ENCODE measurements at regions not wholly inside any gene's neighbourhood (a gene's known extent, or its start where the extent isn't known, plus 50 kb on each side); places are given as distances from the start of the nearest gene placed in this dataset.

DNA sequence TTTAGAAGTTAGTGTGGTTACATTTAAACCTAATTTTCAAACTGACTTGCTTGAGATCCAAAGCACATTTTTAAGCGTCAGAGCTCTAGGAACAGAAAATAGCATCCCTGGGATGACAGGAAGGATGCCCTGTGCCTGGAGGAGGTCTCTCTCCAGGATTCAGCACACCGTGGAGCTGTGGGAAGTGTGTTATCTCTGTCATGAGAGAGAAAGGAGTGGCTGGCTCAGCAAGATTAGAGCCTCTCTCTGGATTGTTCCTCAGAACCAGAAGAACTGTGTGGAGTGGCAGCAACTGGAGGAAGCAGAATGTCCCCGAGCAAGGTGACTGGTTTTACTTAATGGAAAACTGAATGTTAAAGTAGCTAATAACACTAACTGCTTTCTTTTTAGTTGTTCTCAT, 233.6 kb upstream of the TGFBR2 start:
- no peak for DNase-seq

DNA sequence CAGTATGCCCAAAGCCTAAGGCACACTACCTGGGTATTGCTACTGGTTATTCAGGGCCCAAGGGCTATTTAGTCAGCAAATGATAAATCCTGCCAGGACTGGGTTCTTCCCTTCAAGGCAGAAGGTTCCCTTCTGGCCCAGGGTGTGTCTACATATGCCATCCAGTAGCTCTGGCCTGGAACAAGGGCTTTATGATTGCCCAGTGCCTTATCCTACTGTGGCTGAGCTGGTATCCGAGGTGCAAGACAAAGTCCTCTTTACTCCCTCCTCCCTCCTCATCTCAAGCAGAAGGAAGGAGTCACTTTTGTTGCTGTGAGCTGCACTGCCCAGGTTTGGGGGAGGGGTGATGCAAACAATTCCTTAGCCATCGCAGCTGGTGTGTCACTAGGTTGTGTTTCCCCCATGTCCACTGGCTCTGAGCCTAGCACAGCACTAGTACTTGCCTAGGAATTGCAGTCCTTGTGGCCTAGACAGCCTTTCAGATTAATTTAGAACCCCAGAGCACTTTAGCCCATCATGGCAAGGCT, 221.8 kb upstream of the TGFBR2 start:
- no peak for DNase-seq

DNA sequence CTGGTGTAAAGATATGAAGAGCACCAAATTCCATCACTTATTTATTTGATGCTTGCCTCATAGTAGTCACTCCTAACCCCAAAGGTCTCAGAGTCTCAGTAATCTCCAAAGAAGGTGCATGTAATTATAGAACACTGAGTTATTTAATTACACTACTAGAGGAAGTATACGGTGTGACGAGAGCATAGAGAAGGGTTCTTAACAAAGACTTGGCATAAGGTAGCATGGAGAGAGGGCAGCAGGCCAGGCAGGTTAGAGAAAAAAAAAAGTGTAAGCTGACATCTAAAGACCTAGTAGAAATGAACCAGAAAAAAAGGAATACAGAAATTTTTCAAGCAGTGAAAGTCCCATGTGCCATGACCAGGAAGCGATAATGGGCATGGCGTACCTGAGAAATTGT, 213.3 kb upstream of the TGFBR2 start:
- no peak for DNase-seq

DNA sequence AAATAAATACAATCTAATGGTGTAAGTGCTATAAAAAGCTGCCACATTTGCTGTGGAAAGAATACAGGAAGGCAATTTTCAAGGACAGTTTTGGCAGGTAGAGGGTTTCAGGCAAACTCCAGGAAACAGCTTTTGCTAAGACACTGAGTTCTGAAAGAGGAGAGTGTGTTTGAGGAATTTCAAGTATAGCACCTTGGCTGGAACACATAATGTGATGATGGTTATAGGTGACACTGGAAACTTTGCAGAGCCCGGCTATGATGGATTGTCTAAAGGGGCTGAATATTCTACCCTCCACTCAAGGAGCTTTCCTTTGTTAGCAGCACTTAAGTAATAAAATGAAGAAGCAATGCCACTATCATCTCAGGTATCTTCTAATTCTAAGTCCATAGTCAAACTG, 209.4 kb upstream of the TGFBR2 start:
- no peak for DNase-seq

DNA sequence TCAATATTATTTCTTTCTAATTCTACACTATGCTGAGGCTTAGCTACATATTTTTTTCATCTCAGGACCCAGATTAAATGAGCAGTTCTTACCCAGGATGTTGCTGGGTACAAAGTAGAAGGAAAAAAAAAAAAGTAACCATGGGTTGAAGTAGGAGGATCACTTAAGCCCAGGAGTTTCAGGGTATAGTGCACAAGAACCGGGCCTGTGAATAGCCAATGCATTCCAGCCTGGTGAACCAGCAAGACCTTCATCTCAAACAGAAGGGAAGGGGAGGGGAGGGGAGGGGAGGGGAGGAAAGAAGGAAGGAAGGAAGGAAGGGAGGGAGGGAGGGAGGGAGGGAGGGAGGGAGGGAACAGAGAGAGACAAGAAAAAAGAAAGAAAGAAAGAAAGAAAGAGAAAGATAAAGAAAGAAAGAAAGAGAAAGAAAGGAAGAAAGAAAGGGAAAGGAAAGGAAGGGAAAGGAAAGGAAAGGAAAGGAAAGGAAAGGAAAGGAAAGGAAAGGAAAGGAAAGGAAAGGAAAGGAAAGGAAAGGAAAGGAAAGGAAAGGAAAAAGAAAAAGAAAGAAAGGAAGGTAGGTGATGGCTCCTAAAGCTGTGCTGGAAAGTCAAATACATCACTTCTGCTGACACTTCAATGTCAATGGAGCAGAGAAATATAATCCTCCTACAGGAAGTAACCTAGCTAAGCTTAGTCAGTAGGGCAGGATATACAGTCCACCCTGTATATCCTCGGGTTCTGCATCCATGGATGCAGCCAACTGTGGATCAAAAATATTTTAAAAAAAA, 206.8 kb upstream of the TGFBR2 start:
- DNase-seq, result no peak

DNA sequence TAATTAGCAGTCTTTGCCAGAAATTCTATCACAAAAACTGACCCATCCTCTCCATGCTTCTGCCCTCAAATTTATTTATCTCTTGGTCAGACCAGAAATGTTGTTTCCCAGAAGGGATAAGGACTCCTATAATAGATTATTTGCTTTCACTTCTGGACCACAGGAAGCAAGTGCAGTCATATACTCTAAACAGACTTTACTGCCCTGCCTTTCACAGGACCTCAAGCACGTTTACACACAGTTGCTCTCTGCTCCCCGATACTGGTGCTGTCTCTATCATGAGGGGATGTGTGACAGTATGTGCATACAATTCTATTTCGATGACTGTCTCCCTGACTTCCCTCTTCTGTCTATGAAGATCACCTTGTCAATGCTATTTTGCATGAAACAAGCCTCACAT, 205.5 kb upstream of the TGFBR2 start:
- no peak for DNase-seq

DNA sequence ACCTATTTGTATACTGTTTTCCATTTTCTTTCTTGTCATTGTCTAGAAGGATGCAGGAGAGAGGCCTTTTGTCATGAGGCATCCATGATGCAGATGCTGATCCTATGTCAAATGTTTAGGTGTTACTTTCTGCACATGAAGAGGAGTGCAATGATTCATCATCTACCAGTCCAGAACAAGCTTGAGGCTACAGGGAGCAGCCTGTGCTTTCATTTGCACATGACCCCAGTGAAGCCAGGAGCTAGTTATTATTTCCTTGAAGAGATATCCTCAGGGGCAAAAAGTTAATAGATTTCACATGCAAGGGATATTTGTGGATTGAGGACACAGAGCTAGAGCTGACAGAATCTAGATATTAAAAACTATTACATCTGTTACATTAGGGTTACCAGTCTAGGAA, 204.4 kb upstream of the TGFBR2 start:
- DNase-seq, result no peak

DNA sequence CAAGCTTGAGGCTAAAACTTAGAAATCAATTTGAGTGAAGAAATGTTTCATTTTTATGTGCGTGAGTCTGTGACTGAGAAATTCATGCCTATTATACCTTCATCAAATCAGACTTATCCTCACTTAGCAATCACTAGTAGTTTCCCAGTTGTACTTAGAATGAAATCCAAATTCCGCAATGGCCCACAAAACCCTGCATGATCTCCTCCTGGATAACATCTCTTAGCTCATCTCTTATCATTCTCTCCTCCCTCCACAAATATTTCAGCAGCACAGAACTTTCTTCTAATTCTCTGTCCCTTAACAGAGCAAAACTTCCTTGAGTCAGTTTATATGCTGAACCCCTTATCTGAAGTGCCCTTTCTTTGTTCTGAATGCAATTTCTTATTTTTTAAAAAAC, 198.8 kb upstream of the TGFBR2 start:
- DNase-seq, result no peak

DNA sequence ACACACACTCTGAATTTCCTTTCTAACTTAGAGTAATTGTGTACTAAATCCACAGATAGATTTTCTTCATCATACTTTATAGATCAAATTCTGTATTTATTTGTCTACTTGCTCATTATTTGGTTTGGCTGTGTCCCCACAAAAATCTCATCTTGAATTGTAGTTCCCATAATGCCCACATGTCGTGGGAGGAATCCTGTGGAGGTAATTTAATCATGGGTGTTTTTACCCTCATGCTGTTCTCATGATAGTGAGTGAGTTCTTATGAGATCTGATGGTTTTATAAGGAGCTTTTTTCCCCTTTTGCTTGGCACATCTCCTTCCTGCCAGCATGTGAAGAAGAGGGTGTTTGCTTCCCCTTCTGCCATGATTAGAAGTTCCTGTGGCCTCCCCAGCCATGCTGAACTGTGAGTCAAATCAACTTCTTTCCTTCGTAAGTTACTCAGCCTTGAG, 198.3 kb upstream of the TGFBR2 start:
- no peak for DNase-seq

DNA sequence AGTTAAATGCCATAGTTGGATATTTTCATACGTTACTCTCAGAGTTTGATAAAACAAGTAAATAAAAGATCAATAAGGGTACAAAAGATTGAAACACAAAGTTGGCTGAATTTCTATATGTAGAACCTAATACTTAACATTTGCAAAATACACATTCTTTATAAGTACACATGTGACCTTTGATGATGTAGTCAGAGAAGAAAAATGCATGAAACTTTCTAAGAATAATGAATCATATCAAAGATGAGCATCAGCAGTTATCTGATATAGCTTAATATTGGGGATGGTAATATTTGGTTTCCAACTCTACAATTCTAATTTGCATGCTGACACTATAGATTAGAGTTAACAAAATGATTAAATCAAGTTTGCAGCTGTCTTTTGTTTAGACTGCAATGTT, 188.0 kb upstream of the TGFBR2 start:
- DNase-seq, result no peak

DNA sequence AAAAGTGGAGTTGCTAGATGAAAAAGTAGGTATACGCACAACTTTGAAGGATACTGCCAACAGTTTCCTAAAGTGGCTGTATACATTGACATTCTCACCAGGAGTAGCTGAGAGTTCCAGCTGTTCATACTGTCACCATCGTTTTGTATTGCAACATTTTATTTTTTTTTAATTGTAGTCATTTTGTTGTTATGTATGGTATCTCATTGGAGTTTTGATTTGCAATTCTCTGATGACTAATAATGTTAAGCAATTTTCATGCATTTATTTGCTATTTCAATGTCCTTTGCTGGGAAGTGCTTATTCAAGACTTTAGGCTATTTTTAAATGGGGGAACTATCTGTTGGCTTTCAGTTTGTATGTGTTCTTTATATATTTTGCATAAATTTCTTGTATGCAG, 185.1 kb upstream of the TGFBR2 start:
- DNase-seq, result no peak

DNA sequence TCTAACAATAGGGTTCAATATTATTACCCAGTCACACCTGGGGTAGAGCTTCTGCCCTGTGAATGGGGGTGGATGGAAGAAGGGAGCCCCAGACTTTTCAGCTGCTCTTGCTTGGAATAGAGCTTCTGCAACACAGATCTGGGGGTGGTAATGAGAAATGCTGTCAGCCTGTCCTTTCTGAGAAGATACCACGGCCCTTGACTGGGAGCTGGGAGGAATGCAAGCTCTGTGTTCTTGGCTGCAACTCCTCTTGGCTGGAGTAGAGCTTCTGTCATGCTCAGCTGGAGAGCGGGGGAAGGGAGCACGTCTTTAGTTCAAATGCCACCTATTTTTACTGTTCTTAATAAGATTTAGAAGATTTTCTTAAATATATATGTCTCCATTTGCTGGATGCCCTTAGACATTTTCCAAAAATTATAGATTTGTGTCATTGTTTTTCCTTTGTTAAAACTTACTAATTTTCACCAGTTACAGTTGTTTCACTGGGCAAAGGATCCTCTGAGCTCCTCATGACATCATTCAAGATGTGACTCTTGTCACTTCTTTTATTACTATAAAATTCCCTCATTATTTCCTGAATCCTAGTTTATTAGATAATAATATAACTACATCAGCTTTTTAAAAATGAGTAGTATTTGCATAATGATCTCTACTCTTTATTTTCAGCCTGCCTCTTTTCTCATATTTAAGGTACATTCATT, 180.0 kb upstream of the TGFBR2 start:
- no peak for DNase-seq

DNA sequence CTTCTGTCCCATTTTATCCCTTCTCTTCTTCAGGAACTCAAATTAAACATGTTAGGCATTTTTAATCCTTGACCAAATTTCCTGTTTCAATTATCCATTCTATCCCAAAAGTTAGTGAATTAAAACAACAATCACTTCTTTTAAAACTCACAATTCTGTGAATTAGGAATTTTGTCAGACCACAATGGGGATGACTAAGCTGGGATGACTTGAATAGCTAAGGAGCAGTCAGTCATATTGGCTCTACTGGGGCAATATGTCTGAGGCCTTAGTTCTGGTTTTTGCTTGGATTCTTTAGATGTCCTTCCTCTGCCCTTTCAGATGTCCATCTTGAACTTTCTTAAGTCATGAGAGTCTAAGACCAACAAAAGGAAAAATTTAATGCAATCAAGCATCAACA, 178.2 kb upstream of the TGFBR2 start:
- DNase-seq, result no peak

DNA sequence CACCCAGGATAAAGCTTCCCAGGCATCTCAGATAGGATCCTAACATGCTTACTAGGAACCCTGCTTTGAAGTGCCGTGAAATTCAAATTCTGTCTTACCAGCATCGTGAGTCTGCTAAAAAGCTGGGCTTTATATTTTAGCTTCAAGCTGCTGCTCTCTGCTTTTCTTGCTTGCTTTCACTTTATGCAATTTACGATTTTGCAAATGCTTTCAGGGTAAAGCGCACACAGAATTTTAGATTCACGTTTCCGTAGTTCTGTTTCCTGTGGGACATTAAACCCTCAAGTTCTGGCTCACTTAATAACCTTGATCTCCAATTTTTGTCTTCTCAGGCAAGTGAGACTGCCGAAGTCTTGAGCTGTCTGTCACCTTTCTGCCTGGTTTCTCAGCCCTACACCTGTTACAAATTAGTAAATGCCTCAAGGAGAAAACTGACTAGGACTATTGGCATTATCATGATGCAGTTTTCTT, 170.5 kb upstream of the TGFBR2 start:
- no peak for DNase-seq

DNA sequence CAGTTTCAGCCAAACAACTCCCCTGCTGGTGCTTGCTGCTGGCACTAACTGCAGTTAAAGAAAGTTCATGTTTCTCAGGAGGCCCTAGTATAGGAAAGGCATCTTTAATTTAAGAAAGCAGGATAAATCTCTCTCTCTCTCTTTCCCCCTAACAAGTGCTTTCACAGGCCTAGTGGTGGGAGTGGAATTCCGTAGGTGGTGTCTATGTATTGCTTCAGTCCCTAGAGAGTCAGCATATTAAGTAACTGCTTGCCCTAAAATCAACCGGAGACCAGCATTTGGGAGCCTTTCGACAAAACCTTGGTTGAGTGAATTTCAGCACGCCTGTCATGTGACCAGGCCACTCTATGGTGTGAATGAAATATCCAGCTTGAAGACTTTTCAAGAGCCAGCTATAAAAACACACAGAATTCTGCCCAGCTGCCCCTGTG, 169.2 kb upstream of the TGFBR2 start:
- DNase-seq, result no peak

DNA sequence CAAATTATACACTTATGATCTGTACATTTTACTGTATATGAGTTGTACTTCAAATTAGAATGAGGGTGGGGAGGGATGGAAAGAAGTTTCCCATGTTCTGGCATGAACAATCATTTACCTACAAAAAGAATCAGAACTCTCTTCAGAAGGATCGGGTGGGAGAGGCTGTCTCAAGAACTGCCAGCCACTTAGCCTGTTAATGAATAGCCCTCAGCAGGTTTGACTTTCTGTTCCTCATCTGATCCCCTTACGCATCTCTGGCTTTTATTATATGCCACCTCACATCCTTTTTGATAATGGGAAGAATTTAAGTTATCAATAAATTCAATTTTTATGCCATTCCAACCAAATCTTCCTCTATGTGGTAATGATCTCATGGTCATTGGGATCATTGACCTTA, 168.3 kb upstream of the TGFBR2 start:
- no peak for DNase-seq

DNA sequence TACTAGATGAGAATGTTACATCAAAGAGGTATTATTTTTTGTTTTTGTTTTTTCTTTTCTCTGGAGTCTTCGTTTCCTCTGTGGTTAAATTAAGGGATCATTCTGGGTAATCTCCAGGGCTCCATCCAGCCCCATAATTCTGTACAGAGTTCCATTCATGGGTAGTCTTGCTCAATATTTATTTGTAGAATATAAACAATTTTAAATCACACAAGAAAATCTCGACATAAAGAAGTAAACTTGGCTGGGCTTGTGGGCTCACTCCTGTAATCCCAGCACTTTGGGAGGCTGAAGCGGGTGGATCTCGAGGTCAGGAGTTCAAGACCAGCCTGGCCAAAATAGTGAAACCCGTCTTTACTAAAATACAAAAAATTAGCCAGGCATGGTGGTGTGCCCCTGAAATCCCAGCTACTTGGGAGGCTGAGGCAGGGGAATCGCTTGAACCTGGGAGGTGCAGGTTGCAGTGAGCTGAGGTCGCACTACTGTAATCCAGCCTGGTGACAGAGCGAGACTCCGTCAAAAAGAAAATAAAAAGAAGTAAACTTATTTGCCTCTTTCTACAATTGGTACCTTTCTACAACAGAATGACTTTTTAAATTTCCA, 166.8 kb upstream of the TGFBR2 start:
- DNase-seq, result no peak

DNA sequence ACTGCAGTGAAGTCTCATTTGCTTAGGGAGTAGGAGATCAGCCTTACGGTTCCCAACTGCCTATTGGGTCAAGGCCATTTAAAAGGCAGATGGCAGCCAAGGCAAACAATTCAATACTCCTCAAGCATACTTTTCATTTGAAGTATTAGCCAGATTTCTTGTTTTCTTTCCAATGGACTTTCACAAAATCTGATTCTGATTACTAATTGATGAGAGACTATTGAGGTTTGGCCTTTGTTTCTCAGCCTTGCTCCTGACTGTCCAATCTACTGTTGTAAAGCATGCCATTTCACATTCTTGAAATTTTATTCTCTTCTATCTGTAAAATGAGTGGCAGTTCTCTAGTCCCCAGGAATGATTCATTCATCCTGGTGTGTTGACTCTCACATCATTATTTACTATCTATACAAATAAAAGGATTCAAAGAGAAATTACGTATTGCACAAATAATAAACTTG, 166.2 kb upstream of the TGFBR2 start:
- no peak for DNase-seq

DNA sequence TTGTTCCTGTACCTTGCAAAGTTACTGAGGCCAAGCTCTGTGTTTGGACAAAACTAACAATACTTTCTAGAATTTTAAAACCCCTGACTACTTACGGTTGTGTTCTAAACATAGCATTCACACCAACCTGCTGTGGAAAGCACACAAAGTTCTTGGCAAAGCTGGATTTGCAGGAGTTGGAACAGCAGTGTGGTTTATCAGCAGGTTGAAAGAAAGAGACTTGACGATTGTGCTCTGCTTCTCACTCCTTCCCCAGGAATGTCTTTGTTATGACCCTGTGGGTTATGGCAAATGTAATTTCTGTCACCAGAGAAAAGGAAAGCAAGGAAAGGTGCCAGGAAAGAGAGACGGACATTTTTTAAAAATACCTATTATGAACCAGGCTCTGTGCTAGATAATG, 165.5 kb upstream of the TGFBR2 start:
- DNase-seq, result no peak

DNA sequence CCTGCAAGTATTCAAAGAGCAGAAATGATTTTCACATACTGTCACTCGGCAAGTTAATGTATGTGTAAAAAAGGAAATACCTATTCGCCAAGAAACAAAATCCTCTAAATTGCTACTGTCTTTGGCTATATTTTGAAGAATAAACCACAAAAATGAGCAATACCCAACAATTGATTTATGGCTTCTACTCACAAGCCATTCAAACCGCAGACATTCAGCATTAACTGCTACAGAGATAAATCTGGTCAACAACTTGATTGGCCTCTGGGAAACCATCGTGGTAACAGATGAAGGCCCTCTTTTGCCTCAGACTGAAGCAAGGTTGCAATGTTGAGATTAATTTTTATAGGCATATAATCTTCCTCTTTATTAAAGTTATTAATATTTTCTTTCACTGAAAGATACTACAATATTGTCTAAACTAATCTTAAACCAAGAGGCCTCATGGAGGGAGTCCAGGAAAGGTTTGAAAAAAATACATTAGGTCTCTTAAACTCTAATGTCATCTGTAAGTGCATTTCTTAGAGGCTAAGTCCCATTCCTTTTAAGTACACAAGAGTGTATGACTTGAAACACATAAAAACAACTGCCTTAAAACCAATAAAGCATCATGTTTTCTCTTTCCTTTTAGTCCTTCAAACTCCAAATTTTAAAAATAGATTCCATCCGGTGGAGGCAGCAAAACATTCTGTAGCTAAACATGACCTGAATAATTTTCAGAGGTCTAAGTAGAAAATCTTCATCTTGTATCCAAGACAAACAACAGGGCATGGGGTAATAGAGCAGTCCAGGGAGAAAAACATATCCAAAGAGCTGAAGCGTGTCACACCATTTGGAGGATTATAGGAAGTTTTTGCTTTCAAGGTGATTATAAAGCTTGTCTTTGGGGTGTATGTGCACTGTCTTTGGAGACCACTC, 162.4 kb upstream of the TGFBR2 start:
- no peak for DNase-seq

DNA sequence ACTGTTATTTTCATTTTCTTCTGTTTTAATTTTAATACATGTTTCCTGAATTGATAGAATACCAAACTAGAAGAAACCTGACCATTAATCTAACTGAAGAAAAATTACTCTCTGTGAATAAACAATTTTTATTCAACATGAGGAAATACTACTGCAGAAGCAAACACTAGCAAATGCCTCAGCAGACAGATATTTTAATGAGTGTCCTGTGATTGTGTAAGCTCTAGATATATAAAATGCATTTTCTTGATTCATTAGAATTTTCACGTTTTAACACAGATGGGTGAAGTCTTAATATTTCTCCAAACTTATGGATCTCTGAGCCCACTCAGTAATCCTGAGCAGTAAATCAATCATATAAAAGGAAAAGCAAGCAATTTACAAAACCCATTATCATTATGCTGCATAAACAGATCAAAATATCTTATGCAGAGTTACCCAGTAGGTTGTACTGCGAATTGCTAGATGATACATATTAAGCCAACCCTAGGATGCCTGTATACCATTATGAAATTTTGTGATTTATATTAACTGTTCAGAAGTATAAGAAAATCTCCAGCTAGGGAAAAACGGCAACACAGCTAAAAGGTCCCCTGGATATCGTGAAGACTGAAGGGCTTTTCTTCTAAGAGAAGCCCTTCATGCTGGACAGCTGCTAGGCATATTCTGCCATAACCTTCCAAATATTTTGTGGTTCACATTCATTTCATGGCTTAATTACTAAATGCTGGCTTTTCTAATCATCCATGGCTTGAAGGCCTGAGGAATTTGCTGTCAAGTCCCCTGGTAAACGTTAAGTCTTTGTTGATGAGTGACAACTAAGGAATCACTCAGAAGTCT, 157.7 kb upstream of the TGFBR2 start:
- DNase-seq, result no peak

DNA sequence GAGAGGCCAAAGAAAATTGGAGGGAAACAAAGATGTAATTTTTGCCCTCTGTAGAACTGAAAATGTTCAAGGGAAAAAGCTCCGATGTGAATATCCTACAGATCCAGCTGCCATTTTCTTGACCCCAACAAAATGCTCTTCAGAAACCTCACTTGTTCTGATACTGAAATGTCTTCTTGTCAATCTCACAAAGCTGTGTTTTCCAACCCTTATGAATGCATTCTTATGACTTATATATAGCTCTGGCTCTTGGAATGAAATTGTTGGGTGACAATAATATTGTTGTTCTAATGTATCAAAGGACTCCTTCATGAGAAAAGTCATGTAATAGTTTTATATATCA, 157.1 kb upstream of the TGFBR2 start:
- DNase-seq, result no peak

All from NCI-H774 (cell line).